BJ (cell line): ENCODE measurements at regions not wholly inside any gene's neighbourhood (a gene's known extent, or its start where the extent isn't known, plus 50 kb on each side); places are given as distances from the start of the nearest gene placed in this dataset.

Source experiments
- CTCF ChIA-PET: fragments of 350-600 bp; formaldehyde crosslinking; extraction: SDS; loops from one replicate; lab custom pipeline; 2021; ENCODE audit warnings: antibody characterized with exemption, inconsistent platforms; lab: Yijun Ruan, JAX
- POLR2A ChIA-PET: fragments of 300-600 bp; sonication (Branson Sonifier 250); formaldehyde crosslinking; extraction: SDS; loops from one replicate; lab custom pipeline; 2021; ENCODE audit warnings: antibody characterized with exemption; lab: Charles Lee
- DNase-seq: peaks from one replicate; pipeline ENCODE4 v3.0.0-alpha.2; 2011; ENCODE audit warnings: low read depth
- H3K27me3 ChIP-seq: 2 replicates; pipeline ENCODE4 v1.6.0; 2011; ENCODE audit warnings: low read length; ENCODE audit not compliant: control insufficient read depth, insufficient read depth
- H3K36me3 ChIP-seq: 2 replicates; pipeline ENCODE4 v1.5.1; 2011; ENCODE audit warnings: low read length; ENCODE audit not compliant: control insufficient read depth, insufficient read depth
- H3K4me3 ChIP-seq: 2 replicates; pipeline ENCODE4 v1.5.1; 2011; ENCODE audit warnings: low read depth, mild to moderate bottlenecking, control low read depth, low read length
- TF ChIP-seq, protein P1 (sequence below): IDR thresholded peaks from 2 replicates; pipeline ENCODE4 v1.5.1; 2011; ENCODE audit warnings: low read depth, mild to moderate bottlenecking, control low read depth, inconsistent platforms, low read length, moderate library complexity; ENCODE audit not compliant: insufficient read depth

GRCh38 chr3:152658977-152659720, 175.8 kb upstream of the P2RY1 start:
- Histone ChIP-seq H3K36me3 (no peaks in the 10 kb centered on the region), H3K4me3 (no peak overlapping the region), H3K27me3 (no peaks in the 10 kb centered on the region)
- TF ChIP-seq, protein P1, sequence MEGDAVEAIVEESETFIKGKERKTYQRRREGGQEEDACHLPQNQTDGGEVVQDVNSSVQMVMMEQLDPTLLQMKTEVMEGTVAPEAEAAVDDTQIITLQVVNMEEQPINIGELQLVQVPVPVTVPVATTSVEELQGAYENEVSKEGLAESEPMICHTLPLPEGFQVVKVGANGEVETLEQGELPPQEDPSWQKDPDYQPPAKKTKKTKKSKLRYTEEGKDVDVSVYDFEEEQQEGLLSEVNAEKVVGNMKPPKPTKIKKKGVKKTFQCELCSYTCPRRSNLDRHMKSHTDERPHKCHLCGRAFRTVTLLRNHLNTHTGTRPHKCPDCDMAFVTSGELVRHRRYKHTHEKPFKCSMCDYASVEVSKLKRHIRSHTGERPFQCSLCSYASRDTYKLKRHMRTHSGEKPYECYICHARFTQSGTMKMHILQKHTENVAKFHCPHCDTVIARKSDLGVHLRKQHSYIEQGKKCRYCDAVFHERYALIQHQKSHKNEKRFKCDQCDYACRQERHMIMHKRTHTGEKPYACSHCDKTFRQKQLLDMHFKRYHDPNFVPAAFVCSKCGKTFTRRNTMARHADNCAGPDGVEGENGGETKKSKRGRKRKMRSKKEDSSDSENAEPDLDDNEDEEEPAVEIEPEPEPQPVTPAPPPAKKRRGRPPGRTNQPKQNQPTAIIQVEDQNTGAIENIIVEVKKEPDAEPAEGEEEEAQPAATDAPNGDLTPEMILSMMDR, result no peak
- ChIA-PET CTCF (no interaction called here), POLR2A (no interaction called here)
- DNase-seq, result no peak

DNA sequence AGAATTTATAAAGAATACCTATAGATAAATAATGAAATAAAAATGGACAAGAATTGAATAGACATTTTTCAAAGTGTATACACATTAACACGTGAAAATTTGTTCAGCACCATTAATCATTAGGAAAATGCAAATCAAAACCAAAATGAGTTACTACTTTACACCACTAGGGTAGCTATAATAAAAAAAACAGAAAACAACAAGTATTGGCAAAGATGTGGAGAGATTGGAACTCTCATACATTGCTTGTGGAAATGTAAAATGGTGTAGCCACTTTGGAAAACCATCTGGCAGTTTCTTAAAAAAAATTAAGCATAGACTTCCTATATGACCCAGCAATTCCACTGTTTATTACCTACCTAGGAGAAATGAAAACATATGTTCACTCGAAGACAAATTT, 172.8 kb upstream of the P2RY1 start:
- POLR2A ChIA-PET, result no interaction called here
- no peak overlapping the region for H3K4me3 ChIP-seq
- CTCF ChIA-PET, result no interaction called here
- no peak for DNase-seq
- H3K36me3 ChIP-seq, result no peaks in the 10 kb centered on the region
- no peaks in the 10 kb centered on the region for H3K27me3 ChIP-seq
- TF ChIP-seq, protein P1, result no peak

DNA sequence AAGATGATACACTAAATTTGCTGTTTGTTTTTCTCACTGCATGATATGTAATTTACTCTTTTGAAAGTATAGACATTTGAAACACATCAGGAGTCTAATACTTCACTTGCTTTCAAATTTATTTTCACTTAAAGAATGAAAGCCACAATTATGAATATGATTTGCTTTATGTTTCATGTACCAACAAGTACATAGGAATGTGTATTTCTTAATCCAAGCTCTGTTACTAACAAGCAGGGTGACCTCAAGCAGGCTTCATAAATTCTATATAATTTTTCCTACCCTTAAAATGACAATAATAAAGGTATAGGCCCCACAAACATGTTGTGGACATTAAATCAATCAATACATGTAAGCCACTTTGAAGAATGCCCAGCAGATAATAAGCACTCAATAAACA, 170.2 kb upstream of the P2RY1 start:
- Histone ChIP-seq H3K4me3 (no peak overlapping the region), H3K27me3 (no peaks in the 10 kb centered on the region), H3K36me3 (no peaks in the 10 kb centered on the region)
- TF ChIP-seq, protein P1, result no peak
- ChIA-PET CTCF (no interaction called here), POLR2A (no interaction called here)
- no peak for DNase-seq

DNA sequence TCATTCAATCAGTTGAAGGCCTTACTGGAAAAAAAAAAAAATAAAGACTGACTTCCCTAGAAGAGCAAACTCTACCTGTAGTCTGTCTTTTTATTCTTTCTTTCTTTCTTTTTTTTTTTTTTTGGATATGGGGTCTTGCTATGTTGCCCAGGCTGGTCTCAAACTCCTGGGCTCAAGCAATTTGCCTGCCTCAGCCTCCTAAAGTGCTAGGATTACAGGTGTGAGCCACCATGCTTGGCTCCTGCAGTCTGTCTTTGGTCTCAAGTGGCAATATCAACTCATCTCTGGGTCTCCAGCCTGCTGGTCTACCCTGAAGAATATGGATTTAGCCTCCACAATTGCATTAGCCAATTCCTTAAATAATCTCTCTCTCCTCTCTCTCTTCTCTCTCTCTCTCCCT, 167.7 kb upstream of the P2RY1 start:
- no peaks in the 10 kb centered on the region for H3K36me3 ChIP-seq
- TF ChIP-seq, protein P1, result no peak
- H3K4me3 ChIP-seq, result no peak overlapping the region
- ChIA-PET POLR2A (no interaction called here), CTCF (no interaction called here)
- no peaks in the 10 kb centered on the region for H3K27me3 ChIP-seq
- DNase-seq, result no peak

GRCh38 chr3:152669560-152669959, 165.4 kb upstream of the P2RY1 start:
- no peak for DNase-seq
- CTCF ChIA-PET, result no interaction called here
- POLR2A ChIA-PET, result no interaction called here
- Histone ChIP-seq H3K4me3 (no peak overlapping the region), H3K36me3 (no peaks in the 10 kb centered on the region), H3K27me3 (no peaks in the 10 kb centered on the region)
- TF ChIP-seq, protein P1, result no peak
